H1 (cell line): ENCODE measurements at regions not wholly inside any gene's neighbourhood (a gene's known extent, or its start where the extent isn't known, plus 50 kb on each side); places are given as distances from the start of the nearest gene placed in this dataset.
A peak's percentile ranks its signal among the peaks of the same experiment; 100 is the strongest.

Source experiments
- CTCF ChIA-PET: fragments of 300-600 bp; sonication (Branson Sonifier 250); formaldehyde crosslinking; loops from one replicate; lab custom pipeline; 2021; ENCODE audit not compliant: partially characterized antibody; lab: Charles Lee
- POLR2A ChIA-PET: fragments of 300-600 bp; sonication (Branson Sonifier 250); formaldehyde crosslinking; loops from one replicate; lab custom pipeline; 2021; ENCODE audit warnings: inconsistent platforms; ENCODE audit not compliant: partially characterized antibody; lab: Charles Lee
- DNase-seq, 2 experiments: peaks; one replicate each; pipeline versions ENCODE4 v3.0.0 to v3.0.0-alpha.2; 2010 to 2022; ENCODE audit warnings: low spot score in 2 of 2, low read depth in 1 of 2, mixed read lengths in 1 of 2
- FAIRE-seq: peaks from 2 replicates; lab custom pipeline; 2011; peaks lifted over from hg19 to GRCh38; lab: Jason Lieb, UNC
- H2AFZ ChIP-seq: 2 replicates; pipeline ENCODE4 v1.8.1; 2012; ENCODE audit warnings: low read length, inconsistent platforms
- H2AK5ac ChIP-seq: 2 replicates; pipeline ENCODE4 v1.6.1; 2013; ENCODE audit warnings: low read depth, low read length
- H2BK120ac ChIP-seq: replicated peaks from 2 replicates; pipeline ENCODE3; 2013; ENCODE audit warnings: low read depth, low read length, inconsistent platforms
- H2BK12ac ChIP-seq: 2 replicates; pipeline ENCODE4 v1.6.1; 2013; ENCODE audit warnings: low read depth, low read length
- H2BK15ac ChIP-seq: 2 replicates; pipeline ENCODE4 v1.6.1; 2013; ENCODE audit warnings: low read length
- H2BK20ac ChIP-seq: 2 replicates; pipeline ENCODE4 v1.6.1; 2013; ENCODE audit warnings: low read length
- H2BK5ac ChIP-seq: 2 replicates; pipeline ENCODE4 v1.6.1; 2013; ENCODE audit warnings: low read depth, low read length
- H3K14ac ChIP-seq: 2 replicates; pipeline ENCODE4 v1.6.1; 2013; ENCODE audit warnings: inconsistent platforms; ENCODE audit not compliant: insufficient read length
- H3K18ac ChIP-seq: 2 replicates; pipeline ENCODE4 v1.6.1; 2013; ENCODE audit warnings: low read length; ENCODE audit errors: extremely low read depth
- H3K23ac ChIP-seq: 2 replicates; pipeline ENCODE4 v1.6.1; 2013; ENCODE audit warnings: inconsistent platforms; ENCODE audit not compliant: insufficient read length
- H3K23me2 ChIP-seq: 2 replicates; pipeline ENCODE4 v1.6.1; 2013; ENCODE audit warnings: low read depth, low read length
- H3K27ac ChIP-seq: 2 replicates; pipeline ENCODE4 v1.6.1; 2011; ENCODE audit warnings: low read depth, low read length, inconsistent platforms
- H3K27me3 ChIP-seq, 4 experiments: replicated peaks in 1 of 4; 1 replicate in 1 of 4; 2 replicates in 3 of 4; pipeline versions ENCODE4 v1.6.1 to v1.8.1; 2011 to 2013; ENCODE audit warnings: low read length in 3 of 4, mild to moderate bottlenecking in 3 of 4, inconsistent platforms in 2 of 4, mixed read lengths in 2 of 4, moderate library complexity in 1 of 4; ENCODE audit not compliant: control insufficient read depth in 3 of 4, insufficient read depth in 3 of 4; ENCODE audit errors: extremely low read depth in 1 of 4
- H3K36me3 ChIP-seq, 4 experiments: 2 replicates each; pipeline versions ENCODE4 v1.6.1 to v1.8.1; 2011 to 2013; ENCODE audit warnings: mild to moderate bottlenecking in 4 of 4, low read length in 3 of 4, moderate library complexity in 2 of 4, control low read depth in 1 of 4, inconsistent platforms in 1 of 4; ENCODE audit not compliant: insufficient read depth in 4 of 4, control insufficient read depth in 2 of 4
- H3K4ac ChIP-seq: replicated peaks from 2 replicates; pipeline ENCODE3; 2013; ENCODE audit warnings: low read length, low read depth, mixed read lengths, inconsistent platforms; ENCODE audit not compliant: insufficient read length
- H3K4me1 ChIP-seq, 4 experiments: replicated peaks in 1 of 4; 1 replicate in 1 of 4; 2 replicates in 3 of 4; pipeline versions ENCODE4 v1.6.1 to v1.8.1; 2011 to 2013; ENCODE audit warnings: low read length in 3 of 4, inconsistent platforms in 2 of 4, mixed read lengths in 1 of 4; ENCODE audit not compliant: insufficient read depth in 4 of 4, control insufficient read depth in 3 of 4
- H3K4me2 ChIP-seq, 2 experiments: 2 replicates each; pipeline versions ENCODE4 v1.6.1 to v1.8.1; 2011 to 2013; ENCODE audit warnings: low read depth in 2 of 2, low read length in 2 of 2, control low read depth in 1 of 2, inconsistent platforms in 1 of 2, mild to moderate bottlenecking in 1 of 2; ENCODE audit not compliant: insufficient read depth in 1 of 2
- H3K4me3 ChIP-seq, 4 experiments: fragments of 200-600, 300-600 bp in 1 of 4; sonication (generic), shearing (Covaris generic), sonication (Bioruptor Twin) in 1 of 4; 2 replicates each; pipeline versions ENCODE4 v1.5.1 to v1.8.1; 2011 to 2016; ENCODE audit warnings: low read length in 4 of 4, low read depth in 3 of 4, control low read depth in 2 of 4, inconsistent platforms in 2 of 4, mild to moderate bottlenecking in 2 of 4, mixed read lengths in 1 of 4, moderate library complexity in 1 of 4; ENCODE audit not compliant: insufficient read depth in 2 of 4; ENCODE audit errors: extremely low read depth in 1 of 4
- H3K56ac ChIP-seq: replicated peaks from 2 replicates; pipeline ENCODE3; 2013; ENCODE audit warnings: low read depth, mild to moderate bottlenecking, mixed read lengths, low read length, inconsistent platforms; ENCODE audit not compliant: insufficient read length
- H3K79me1 ChIP-seq: 2 replicates; pipeline ENCODE4 v1.6.1; 2013; ENCODE audit warnings: low read depth, low read length, control low read depth
- H3K79me2 ChIP-seq, 2 experiments: 2 replicates each; pipeline versions ENCODE4 v1.6.1 to v1.8.1; 2012 to 2013; ENCODE audit warnings: low read length in 2 of 2, mild to moderate bottlenecking in 2 of 2, inconsistent platforms in 1 of 2; ENCODE audit not compliant: insufficient read depth in 2 of 2, control insufficient read depth in 1 of 2
- H3K9ac ChIP-seq, 4 experiments: replicated peaks in 1 of 4; 1 replicate in 1 of 4; 2 replicates in 3 of 4; pipeline versions ENCODE4 v1.6.1 to v1.8.1; 2011 to 2013; ENCODE audit warnings: low read depth in 3 of 4, low read length in 3 of 4, control low read depth in 2 of 4, mild to moderate bottlenecking in 2 of 4, moderate library complexity in 2 of 4, inconsistent platforms in 1 of 4; ENCODE audit errors: extremely low read depth in 1 of 4
- H3K9me3 ChIP-seq, 2 experiments: 2 replicates each; pipeline versions ENCODE4 v1.6.1 to v1.8.1; 2012 to 2013; ENCODE audit warnings: mild to moderate bottlenecking in 2 of 2, moderate library complexity in 2 of 2, control low read depth in 1 of 2, inconsistent platforms in 1 of 2, low read depth in 1 of 2, low read length in 1 of 2, mixed read lengths in 1 of 2; ENCODE audit not compliant: insufficient read depth in 2 of 2
- H4K20me1 ChIP-seq, 2 experiments: replicated peaks in 1 of 2; 2 replicates each; pipeline versions ENCODE3 to v1.8.1; 2011 to 2013; ENCODE audit warnings: inconsistent platforms in 2 of 2, low read length in 2 of 2, mild to moderate bottlenecking in 1 of 2; ENCODE audit not compliant: insufficient read depth in 2 of 2, control insufficient read depth in 1 of 2
- H4K5ac ChIP-seq: 2 replicates; pipeline ENCODE4 v1.6.1; 2013; ENCODE audit warnings: low read length, low read depth, mixed read lengths, inconsistent platforms; ENCODE audit not compliant: insufficient read length
- H4K8ac ChIP-seq: 2 replicates; pipeline ENCODE4 v1.8.0; 2013; ENCODE audit warnings: mild to moderate bottlenecking, moderate library complexity, low read length, inconsistent platforms; ENCODE audit not compliant: insufficient read depth; ENCODE audit errors: extremely low read depth
- H4K91ac ChIP-seq: replicated peaks from 2 replicates; pipeline ENCODE3; 2013; ENCODE audit warnings: low read length, mixed read lengths, inconsistent platforms; ENCODE audit not compliant: insufficient read length
- ASH2L ChIP-seq: fragments of 200-600, 300-600 bp; sonication (generic); IDR thresholded peaks from one replicate; pipeline ENCODE4 v1.7.1; 2017; ENCODE audit warnings: low read length
- BACH1 ChIP-seq: IDR thresholded peaks from 2 replicates; pipeline ENCODE4 v1.6.1; 2012; ENCODE audit warnings: low read length, improper control_type of control experiment
- RAD21 ChIP-seq, 2 experiments: IDR thresholded peaks in 1 of 2; conservative IDR thresholded peaks in 1 of 2; 2 replicates each; pipeline ENCODE4 v1.6.1; 2011; ENCODE audit warnings: low read depth in 2 of 2, low read length in 2 of 2, improper control_type of control experiment in 1 of 2, inconsistent platforms in 1 of 2, mild to moderate bottlenecking in 1 of 2, moderate library complexity in 1 of 2
- WGBS, 2 experiments: shearing (Covaris generic) in 1 of 2; methylation state at CpG; one replicate each; pipeline versions ENCODE4 v1.1.6 to v1.1.7; 2013 to 2015; ENCODE audit warnings: low lambda C conversion rate in 2 of 2, mixed read lengths in 2 of 2, inconsistent platforms in 1 of 2, low coverage in 1 of 2, missing lambda C conversion rate in 1 of 2; ENCODE audit not compliant: insufficient replicate concordance in 2 of 2, insufficient coverage in 1 of 2, insufficient read length in 1 of 2; ENCODE audit errors: extremely low coverage in 1 of 2, missing lambda C conversion rate in 1 of 2; 5-methylcytosine and 5-hydroxymethylcytosine counted together
- TF ChIP-seq, protein P1 (sequence below), 3 experiments: IDR thresholded peaks; 1 replicate in 2 of 3; 2 replicates in 1 of 3; pipeline versions ENCODE4 v1.5.1 to v1.6.1; 2011; ENCODE audit warnings: low read length in 3 of 3, mild to moderate bottlenecking in 3 of 3, inconsistent platforms in 2 of 3, low read depth in 1 of 3, moderate library complexity in 1 of 3; ENCODE audit not compliant: insufficient read depth in 1 of 3; ENCODE audit errors: control extremely low read depth in 1 of 3

DNA sequence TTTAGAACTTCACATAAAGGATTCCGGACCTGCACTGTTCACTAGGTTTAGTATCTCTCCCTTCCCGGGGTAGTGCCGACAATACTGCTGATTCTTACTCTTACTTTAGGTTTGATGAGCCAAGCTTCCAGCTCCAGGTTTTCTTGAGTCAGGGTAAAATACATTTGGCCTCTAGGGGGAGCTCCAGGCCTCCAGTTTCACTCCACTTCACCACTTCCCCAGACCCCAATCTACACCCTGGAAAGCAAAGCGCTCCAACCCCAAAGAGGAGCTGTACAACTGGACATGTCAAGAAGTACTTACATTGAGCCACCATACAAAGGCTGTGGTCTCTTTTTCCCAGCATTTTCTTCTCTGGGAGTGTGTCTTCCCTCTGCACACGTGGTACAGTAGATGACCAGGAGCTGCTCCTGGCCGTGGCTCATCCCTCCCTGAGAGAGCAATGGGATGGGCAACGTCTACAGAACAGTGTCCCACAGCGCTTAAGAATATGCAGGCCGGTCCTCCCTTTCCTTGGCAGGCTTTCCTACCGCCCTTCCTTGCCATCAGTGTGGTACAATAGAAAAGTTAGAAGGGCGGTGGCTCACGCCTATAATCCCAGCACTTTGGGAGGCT is 93.9 kb upstream of the CCDC80 start:
- FAIRE-seq (peak; percentile 94), DNase-seq (peak; percentile 70 to 92)
- WGBS, 2 experiments: 67% methylated on average over 12 of the region's 12 CpGs; no CpG with 5 or more reads in 1 of the 2 experiments
- Histone ChIP-seq H3K23me2 (no peaks in the 10 kb centered on the region), H2BK5ac (no peak overlapping the region), H2AK5ac (no peak overlapping the region), H3K36me3 (no peaks in the 10 kb centered on the region), H2BK120ac (no peak overlapping the region), H3K79me1 (no peaks in the 10 kb centered on the region), H4K5ac (no peak overlapping the region), H4K8ac (no peak overlapping the region), H3K79me2 (no peaks in the 10 kb centered on the region), H2BK12ac (no peak overlapping the region), H3K27ac (no peak overlapping the region), H3K23ac (no peak overlapping the region), H4K20me1 (no peaks in the 10 kb centered on the region), H3K9me3 (no peaks in the 10 kb centered on the region), H3K4ac (no peak overlapping the region), H3K4me2 (no peak overlapping the region), H3K18ac (no peak overlapping the region), H2AFZ (peak overlapping the region; percentile 91; the same call in 1 of the 2 replicates), H2BK15ac (no peak overlapping the region), H3K9ac (no peak overlapping the region), H3K27me3 (no peaks in the 10 kb centered on the region), H3K4me1 (no peaks in the 10 kb centered on the region), H3K4me3 (no peak overlapping the region), H4K91ac (no peak overlapping the region), H3K56ac (no peak overlapping the region), H3K14ac (no peak overlapping the region), H2BK20ac (no peak overlapping the region)
- ChIA-PET CTCF (interaction anchor here (0.8 to 4.5 kb wide), 54 partner anchors 11 to 441 kb away, joined by 3 to 51 read pairs (median 4); partner anchors contain the start of genes CCDC80, CD200R1, GTPBP8 and SLC9C1), POLR2A (interaction anchor here (0.7 to 1.6 kb wide), 3 partner anchors 16 to 256 kb away, joined by 3 to 4 read pairs (median 3); partner anchors contain the start of gene GTPBP8)
- TF ChIP-seq, protein P1, sequence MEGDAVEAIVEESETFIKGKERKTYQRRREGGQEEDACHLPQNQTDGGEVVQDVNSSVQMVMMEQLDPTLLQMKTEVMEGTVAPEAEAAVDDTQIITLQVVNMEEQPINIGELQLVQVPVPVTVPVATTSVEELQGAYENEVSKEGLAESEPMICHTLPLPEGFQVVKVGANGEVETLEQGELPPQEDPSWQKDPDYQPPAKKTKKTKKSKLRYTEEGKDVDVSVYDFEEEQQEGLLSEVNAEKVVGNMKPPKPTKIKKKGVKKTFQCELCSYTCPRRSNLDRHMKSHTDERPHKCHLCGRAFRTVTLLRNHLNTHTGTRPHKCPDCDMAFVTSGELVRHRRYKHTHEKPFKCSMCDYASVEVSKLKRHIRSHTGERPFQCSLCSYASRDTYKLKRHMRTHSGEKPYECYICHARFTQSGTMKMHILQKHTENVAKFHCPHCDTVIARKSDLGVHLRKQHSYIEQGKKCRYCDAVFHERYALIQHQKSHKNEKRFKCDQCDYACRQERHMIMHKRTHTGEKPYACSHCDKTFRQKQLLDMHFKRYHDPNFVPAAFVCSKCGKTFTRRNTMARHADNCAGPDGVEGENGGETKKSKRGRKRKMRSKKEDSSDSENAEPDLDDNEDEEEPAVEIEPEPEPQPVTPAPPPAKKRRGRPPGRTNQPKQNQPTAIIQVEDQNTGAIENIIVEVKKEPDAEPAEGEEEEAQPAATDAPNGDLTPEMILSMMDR (IDR thresholded peaks at IDR 0.05; ENCODE audit: control extremely low read depth in 1 of 3, insufficient read depth in 1 of 3, low read depth in 1 of 3, low read length in 3 of 3): peak; percentile 37 to 82 (median 81)
- TF ChIP-seq RAD21 (IDR thresholded peaks at IDR 0.05 in 1 of 2, conservative IDR thresholded peaks at IDR 0.05 in 1 of 2; ENCODE audit: low read depth in 2 of 2, low read length in 2 of 2): peak; percentile 95 to 96
- peak; percentile 55; the same call in 1 of the 2 replicates for TF ChIP-seq BACH1
- TF ChIP-seq ASH2L: no peak
